Bronchial epithelial cell (primary cell): ENCODE measurements at regions not wholly inside any gene's neighbourhood (a gene's known extent, or its start where the extent isn't known, plus 50 kb on each side); places are given as distances from the start of the nearest gene placed in this dataset.

ENCODE experiments used
- DNase-seq: peaks from one replicate; pipeline ENCODE4 v3.0.0-alpha.2; 2010; ENCODE audit warnings: low read depth
- FAIRE-seq: peaks from 2 replicates; lab custom pipeline; 2011; peaks lifted over from hg19 to GRCh38; lab: Jason Lieb, UNC
- H3K27me3 ChIP-seq: 2 replicates; pipeline ENCODE4 v1.5.1; 2011; ENCODE audit warnings: low read length; ENCODE audit not compliant: control insufficient read depth, insufficient read depth
- H3K36me3 ChIP-seq: 2 replicates; pipeline ENCODE4 v1.5.1; 2011; ENCODE audit warnings: low read length; ENCODE audit not compliant: control insufficient read depth, insufficient read depth
- H3K4me3 ChIP-seq: 2 replicates; pipeline ENCODE4 v1.5.1; 2011; ENCODE audit warnings: mild to moderate bottlenecking, low read depth, low read length, control low read depth
- CTCF ChIP-seq: IDR thresholded peaks from 2 replicates; pipeline ENCODE4 v1.5.1; 2011; ENCODE audit warnings: mild to moderate bottlenecking, moderate library complexity, low read length, control low read depth, inconsistent platforms; ENCODE audit not compliant: insufficient read depth, severe bottlenecking

GRCh38 chr9:81456431-81457006, 232.8 kb downstream of the TLE1 start:
- no peak for FAIRE-seq
- Histone ChIP-seq H3K27me3 (no peaks in the 10 kb centered on the region), H3K4me3 (no peak overlapping the region), H3K36me3 (no peaks in the 10 kb centered on the region)
- no peak for TF ChIP-seq CTCF
- DNase-seq = peak; percentile 21

- Histone ChIP-seq H3K36me3 (no peaks in the 10 kb centered on the region), H3K27me3 (no peaks in the 10 kb centered on the region), H3K4me3 (no peak overlapping the region)
- no peak for FAIRE-seq
- no peak for TF ChIP-seq CTCF
- no peak for DNase-seq
Measured at GRCh38 chr9:81455462-81456219, 233.7 kb downstream of the TLE1 start.

GRCh38 chr9:81445331-81445921, 243.9 kb downstream of the TLE1 start:
- no peak for TF ChIP-seq CTCF
- no peak for FAIRE-seq

GRCh38 chr9:81431641-81432040, 257.7 kb downstream of the TLE1 start:
- no peak for TF ChIP-seq CTCF
- Histone ChIP-seq H3K36me3 (no peaks in the 10 kb centered on the region), H3K4me3 (no peak overlapping the region), H3K27me3 (no peaks in the 10 kb centered on the region)
- no peak for DNase-seq
- no peak for FAIRE-seq

More at GRCh38 chr9:81445331-81445921, 243.9 kb downstream of the TLE1 start:
- no peak for DNase-seq
- no peaks in the 10 kb centered on the region for H3K27me3 ChIP-seq
- no peaks in the 10 kb centered on the region for H3K36me3 ChIP-seq
- H3K4me3 ChIP-seq = no peak overlapping the region

GRCh38 chr9:81430727-81431126, 258.6 kb downstream of the TLE1 start:
- no peak for TF ChIP-seq CTCF
- no peaks in the 10 kb centered on the region for H3K36me3 ChIP-seq
- H3K27me3 ChIP-seq = no peaks in the 10 kb centered on the region
- no peak for DNase-seq
- no peak for FAIRE-seq
- no peak overlapping the region for H3K4me3 ChIP-seq
